ENCODE measurements at regions not wholly inside any gene's neighbourhood (a gene's known extent, or its start where the extent isn't known, plus 50 kb on each side); places are given as distances from the start of the nearest gene placed in this dataset.

DNA sequence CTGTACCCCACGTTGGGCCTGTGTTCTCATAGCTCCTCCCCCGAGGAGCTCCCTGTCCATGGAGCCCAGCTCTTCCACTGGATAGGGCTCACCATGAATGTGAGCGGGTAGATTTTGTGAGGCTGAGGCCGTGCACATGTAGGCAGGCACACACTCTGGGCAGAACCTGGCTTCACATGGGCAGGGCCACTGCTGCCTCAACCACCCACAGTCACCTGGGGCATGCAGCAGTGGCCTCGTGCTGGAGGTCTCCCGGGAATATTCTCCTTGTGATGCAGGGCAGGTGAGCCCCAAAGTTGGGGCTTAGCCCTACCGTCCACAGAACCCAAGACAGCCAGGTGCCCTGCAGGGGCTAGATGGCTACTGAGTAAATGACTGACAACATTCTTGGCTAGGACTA is 116.6 kb downstream of the TMEM130 start (continued):
- no peak for TF ChIP-seq EZH2phosphoT487 (IDR thresholded peaks at IDR 0.05; ENCODE audit: borderline replicate concordance)
- TF ChIP-seq ELF1 (IDR thresholded peaks at IDR 0.05; ENCODE audit: borderline replicate concordance, low read depth) = no peak
- TF ChIP-seq JUND (IDR thresholded peaks at IDR 0.05) = no peak
- TF ChIP-seq ZBTB33 (IDR thresholded peaks at IDR 0.05; ENCODE audit: extremely low read depth, insufficient replicate concordance, low read length) = no peak
- TF ChIP-seq ZFX (IDR thresholded peaks at IDR 0.05) = no peak
- no peak for TF ChIP-seq TCF7L2 (IDR thresholded peaks at IDR 0.05; ENCODE audit: borderline replicate concordance, extremely low read depth, insufficient read depth, insufficient read length)
- TF ChIP-seq EGR1 (IDR thresholded peaks at IDR 0.05; ENCODE audit: low read depth) = no peak
- TF ChIP-seq SP1 (IDR thresholded peaks at IDR 0.05; ENCODE audit: low read depth) = no peak

GRCh38 chr7:98753989-98754479 is 115.8 kb downstream of the TMEM130 start:
- DNase-seq (ENCODE audit: low read depth, low spot score) = peak; percentile 35
- H3K4me1 ChIP-seq (ENCODE audit: control insufficient read depth in 1 of 2, insufficient read depth in 2 of 2, low read length in 2 of 2) = no peaks in the 10 kb centered on the region
- no peaks in the 10 kb centered on the region for H3K27me3 ChIP-seq (ENCODE audit: insufficient read depth, low read length)
- CTCF ChIA-PET = interaction anchor here (0.6 kb wide), 2 partner anchors 100 to 575 kb away, joined by 3 to 4 read pairs; no protein-coding TSS in a partner anchor
- intact Hi-C loops (cut with micrococcal nuclease) = no loop called here
- POLR2A ChIA-PET = no interaction called here
- no peak overlapping the region for H3K9ac ChIP-seq (ENCODE audit: low read length)
- no peaks in the 10 kb centered on the region for H3K9me2 ChIP-seq (ENCODE audit: insufficient read depth)
- no peak overlapping the region for H2AFZ ChIP-seq (ENCODE audit: low read depth, low read length, poor library complexity, severe bottlenecking)
- RAD21 ChIA-PET (ENCODE audit: low non-redundant PET in 1 of 2, low total read pairs in 2 of 2, uncharacterized antibody in 2 of 2, unreplicated experiment in 2 of 2) = interaction anchor here in 1 of 2 experiments (0.7 kb wide), 1 partner anchor 14 kb away, joined by 3 read pairs; no protein-coding TSS in a partner anchor
- H4K20me1 ChIP-seq (ENCODE audit: insufficient read depth) = no peaks in the 10 kb centered on the region
- H3K36me3 ChIP-seq (ENCODE audit: control insufficient read depth in 1 of 2, insufficient read depth in 2 of 2, low read length in 2 of 2) = no peaks in the 10 kb centered on the region
- H3K4me3 ChIP-seq (replicated peaks in 1 of 2; ENCODE audit: low read depth in 1 of 2, low read length in 2 of 2) = no peak overlapping the region
- no peaks in the 10 kb centered on the region for H3K79me2 ChIP-seq (ENCODE audit: insufficient read depth, low read length)
- H3K27ac ChIP-seq (ENCODE audit: low read depth, low read length) = no peak overlapping the region
- no peak overlapping the region for H3K4me2 ChIP-seq (ENCODE audit: low read length)
- peak; percentile 74 for ATAC-seq
- no TSS peak for BruUV-seq (replicated peaks)
- H3K9me3 ChIP-seq (ENCODE audit: control insufficient read depth in 1 of 2, insufficient read depth in 1 of 2, low read depth in 1 of 2, low read length in 2 of 2) = peaks cover 0 to 5% of the 10 kb centered on the region in 2 experiments; a peak in 1 of 4 replicates
- TF ChIP-seq CTCF (IDR thresholded peaks at IDR 0.05 in 2 of 3, conservative IDR thresholded peaks at IDR 0.05 in 1 of 3; ENCODE audit: borderline replicate concordance in 1 of 3, insufficient read depth in 1 of 3, low read depth in 2 of 3, low read length in 2 of 3) (no peak), SRF (IDR thresholded peaks at IDR 0.05; ENCODE audit: low read depth) (no peak), TCF7L2 (IDR thresholded peaks at IDR 0.05; ENCODE audit: borderline replicate concordance, extremely low read depth, insufficient read depth, insufficient read length) (no peak), ZBTB33 (IDR thresholded peaks at IDR 0.05; ENCODE audit: extremely low read depth, insufficient replicate concordance, low read length) (no peak), SP1 (IDR thresholded peaks at IDR 0.05; ENCODE audit: low read depth) (no peak), ZFX (IDR thresholded peaks at IDR 0.05) (no peak), CEBPB (IDR thresholded peaks at IDR 0.05; ENCODE audit: low read depth) (no peak), ZNF274 (IDR thresholded peaks at IDR 0.05; ENCODE audit: low read depth, low read length) (no peak), EZH2phosphoT487 (IDR thresholded peaks at IDR 0.05; ENCODE audit: borderline replicate concordance) (no peak), POLR2A (IDR thresholded peaks at IDR 0.05; ENCODE audit: borderline replicate concordance, extremely low read depth, insufficient read depth, insufficient read length) (no peak), REST (IDR thresholded peaks at IDR 0.05; ENCODE audit: low read depth) (no peak)

Data from HCT116 (cell line).